Uterus (tissue), 3 donors: ENCODE measurements at regions not wholly inside any gene's neighbourhood (a gene's known extent, or its start where the extent isn't known, plus 50 kb on each side); places are given as distances from the start of the nearest gene placed in this dataset.

Experiments
- DNase-seq, 2 donors: peaks; one replicate each; pipeline ENCODE4 v3.0.0-alpha.2; 2019 to 2020
- H3K27ac ChIP-seq, 2 donors: fragments of 200-600 bp; sonication (generic); 1 replicate in 1 of 2; 2 replicates in 1 of 2; pipeline ENCODE4 v1.5.1; 2016 to 2018
- H3K27me3 ChIP-seq, 2 donors: fragments of 200-600 bp; sonication (generic); one replicate each; pipeline ENCODE4 v1.5.1; 2018 to 2019; ENCODE audit warnings: control low read depth in 1 of 2
- H3K36me3 ChIP-seq, 2 donors: fragments of 200-600 bp; sonication (generic); one replicate each; pipeline ENCODE4 v1.5.1; 2019; ENCODE audit warnings: control low read depth in 1 of 2
- H3K4me1 ChIP-seq, 2 donors: fragments of 200-600 bp; sonication (generic); one replicate each; pipeline ENCODE4 v1.5.1; 2018 to 2019; ENCODE audit warnings: control low read depth in 1 of 2
- H3K4me3 ChIP-seq, 2 donors: fragments of 200-600 bp; sonication (generic); 1 replicate in 1 of 2; 2 replicates in 1 of 2; pipeline ENCODE4 v1.5.1; 2018 to 2019; ENCODE audit warnings: mild to moderate bottlenecking in 1 of 2
- H3K9me3 ChIP-seq, 2 donors: fragments of 200-600 bp; sonication (generic); one replicate each; pipeline ENCODE4 v1.5.1; 2019; ENCODE audit warnings: control low read depth in 1 of 2
- CTCF ChIP-seq, 4 experiments: fragments of 200-600 bp in 2 of 4; fragments of 450-650 bp in 2 of 4; sonication (generic) in 2 of 4; IDR thresholded peaks; one replicate each; pipeline ENCODE4 v1.5.1; 2016 to 2019; ENCODE audit warnings: antibody characterized with exemption in 4 of 4, mild to moderate bottlenecking in 2 of 4, moderate library complexity in 1 of 4
- POLR2A ChIP-seq, 2 donors: fragments of 450-650 bp; IDR thresholded peaks; one replicate each; pipeline ENCODE4 v1.6.1; 2016; ENCODE audit warnings: antibody characterized with exemption in 2 of 2, mild to moderate bottlenecking in 1 of 2, moderate library complexity in 1 of 2
- intact Hi-C: fragments of 100-400 bp; cut with DNase I; formaldehyde crosslinking; loops from one replicate; pipeline ENCODE4 v1.15.1; 2023; ENCODE audit warnings: low total_unique reads
- donor health status: DM: yes; HTN: yes; CAD: no.

- no peaks in the 10 kb centered on the region for H3K36me3 ChIP-seq
- DNase-seq = no peak
- H3K4me3 ChIP-seq = no peak overlapping the region
- intact Hi-C loops = no loop called here
- no peaks in the 10 kb centered on the region for H3K27me3 ChIP-seq
- H3K4me1 ChIP-seq = no peaks in the 10 kb centered on the region
- no peaks in the 10 kb centered on the region for H3K9me3 ChIP-seq
- H3K27ac ChIP-seq = no peak overlapping the region
- TF ChIP-seq POLR2A (IDR thresholded peaks at IDR 0.05) (no peak), CTCF (IDR thresholded peaks at IDR 0.05) (no peak)
Measured at GRCh38 chr9:28215536-28216299, 642.4 kb upstream of the C9orf72 start.

GRCh38 chr9:28232686-28233085, 659.4 kb upstream of the C9orf72 start:
- no peaks in the 10 kb centered on the region for H3K9me3 ChIP-seq
- H3K4me3 ChIP-seq = no peak overlapping the region
- no peak for DNase-seq
- no peaks in the 10 kb centered on the region for H3K27me3 ChIP-seq
- H3K4me1 ChIP-seq = no peaks in the 10 kb centered on the region
- no peaks in the 10 kb centered on the region for H3K36me3 ChIP-seq
- intact Hi-C loops = no loop called here
- TF ChIP-seq CTCF (IDR thresholded peaks at IDR 0.05) = no peak
- TF ChIP-seq POLR2A (IDR thresholded peaks at IDR 0.05) = no peak
- H3K27ac ChIP-seq = no peak overlapping the region

- intact Hi-C loops = no loop called here
- no peak for TF ChIP-seq POLR2A (IDR thresholded peaks at IDR 0.05)
- TF ChIP-seq CTCF (IDR thresholded peaks at IDR 0.05) = no peak
- Histone ChIP-seq H3K9me3 (no peaks in the 10 kb centered on the region), H3K27me3 (no peaks in the 10 kb centered on the region), H3K36me3 (no peaks in the 10 kb centered on the region), H3K27ac (no peak overlapping the region), H3K4me3 (no peak overlapping the region), H3K4me1 (no peaks in the 10 kb centered on the region)
- DNase-seq = no peak
Measured at GRCh38 chr9:28234133-28234893, 661.0 kb upstream of the C9orf72 start.

GRCh38 chr9:28234894-28235277, 661.6 kb upstream of the C9orf72 start:
- Histone ChIP-seq H3K36me3 (no peaks in the 10 kb centered on the region), H3K9me3 (no peaks in the 10 kb centered on the region), H3K27ac (no peak overlapping the region), H3K4me1 (no peaks in the 10 kb centered on the region), H3K4me3 (no peak overlapping the region), H3K27me3 (no peaks in the 10 kb centered on the region)
- intact Hi-C loops = no loop called here
- TF ChIP-seq POLR2A (IDR thresholded peaks at IDR 0.05) (no peak), CTCF (IDR thresholded peaks at IDR 0.05) (no peak)
- no peak for DNase-seq

- Histone ChIP-seq H3K4me3 (no peak overlapping the region), H3K4me1 (no peaks in the 10 kb centered on the region), H3K27me3 (no peaks in the 10 kb centered on the region), H3K27ac (no peak overlapping the region), H3K36me3 (no peaks in the 10 kb centered on the region), H3K9me3 (no peaks in the 10 kb centered on the region)
- TF ChIP-seq POLR2A (IDR thresholded peaks at IDR 0.05) (no peak), CTCF (IDR thresholded peaks at IDR 0.05) (no peak)
- DNase-seq = no peak
- intact Hi-C loops = no loop called here
Measured at GRCh38 chr9:28249424-28249823, 676.1 kb upstream of the C9orf72 start.
